ENCODE measurements at regions not wholly inside any gene's neighbourhood (a gene's known extent, or its start where the extent isn't known, plus 50 kb on each side); places are given as distances from the start of the nearest gene placed in this dataset.

DNA sequence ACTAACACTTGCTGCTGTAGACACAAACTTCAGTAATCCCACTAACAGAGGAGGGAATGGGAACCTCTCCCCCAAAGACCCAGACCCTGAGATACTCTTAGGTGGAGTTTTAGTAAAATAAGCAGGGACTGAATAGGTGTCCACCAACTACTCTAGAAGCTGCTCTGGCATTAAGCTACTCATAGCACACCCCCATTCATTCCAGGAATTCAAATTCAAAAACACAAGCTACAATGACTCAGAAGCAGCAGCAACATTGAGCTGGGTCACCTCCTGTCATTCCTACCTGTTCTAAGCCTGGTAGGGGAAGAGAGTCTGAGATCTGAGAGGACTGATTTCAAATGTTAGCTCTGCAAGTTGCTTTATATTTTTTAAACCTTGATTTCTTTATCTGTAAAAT is 135.4 kb upstream of the FRMPD4 start:
- Histone ChIP-seq H3K4me1 (ENCODE audit: insufficient read depth, low read length, poor library complexity, severe bottlenecking) (no peaks in the 10 kb centered on the region), H4K20me1 (ENCODE audit: insufficient read depth, low read length) (no peaks in the 10 kb centered on the region), H2AFZ (ENCODE audit: low read length) (no peak overlapping the region), H3K79me2 (ENCODE audit: insufficient read depth, low read depth, low read length) (no peaks in the 10 kb centered on the region), H3K9me3 (ENCODE audit: low read length) (no peaks in the 10 kb centered on the region), H3K4me3 (ENCODE audit: low read depth, low read length, poor library complexity, severe bottlenecking) (no peak overlapping the region), H3K4me2 (ENCODE audit: low read length) (no peak overlapping the region), H3K36me3 (ENCODE audit: insufficient read depth, low read length) (no peaks in the 10 kb centered on the region), H3K9me2 (ENCODE audit: insufficient read depth, low read length) (no peaks in the 10 kb centered on the region), H3K27ac (ENCODE audit: low read depth, low read length, poor library complexity, severe bottlenecking) (no peak overlapping the region)
- ChIA-PET CTCF (ENCODE audit: unreplicated experiment) (no interaction called here), POLR2A (interaction anchor here (1.8 kb wide), 1 partner anchor 10 kb away, joined by 4 read pairs; no protein-coding TSS in a partner anchor)
- no peak for DNase-seq (ENCODE audit: low spot score)
- no TSS peak for BruUV-seq (replicated peaks)
- no peak for TF ChIP-seq EZH2phosphoT487 (IDR thresholded peaks at IDR 0.05; ENCODE audit: borderline replicate concordance, low read depth, low read length)
- TF ChIP-seq, protein P1, sequence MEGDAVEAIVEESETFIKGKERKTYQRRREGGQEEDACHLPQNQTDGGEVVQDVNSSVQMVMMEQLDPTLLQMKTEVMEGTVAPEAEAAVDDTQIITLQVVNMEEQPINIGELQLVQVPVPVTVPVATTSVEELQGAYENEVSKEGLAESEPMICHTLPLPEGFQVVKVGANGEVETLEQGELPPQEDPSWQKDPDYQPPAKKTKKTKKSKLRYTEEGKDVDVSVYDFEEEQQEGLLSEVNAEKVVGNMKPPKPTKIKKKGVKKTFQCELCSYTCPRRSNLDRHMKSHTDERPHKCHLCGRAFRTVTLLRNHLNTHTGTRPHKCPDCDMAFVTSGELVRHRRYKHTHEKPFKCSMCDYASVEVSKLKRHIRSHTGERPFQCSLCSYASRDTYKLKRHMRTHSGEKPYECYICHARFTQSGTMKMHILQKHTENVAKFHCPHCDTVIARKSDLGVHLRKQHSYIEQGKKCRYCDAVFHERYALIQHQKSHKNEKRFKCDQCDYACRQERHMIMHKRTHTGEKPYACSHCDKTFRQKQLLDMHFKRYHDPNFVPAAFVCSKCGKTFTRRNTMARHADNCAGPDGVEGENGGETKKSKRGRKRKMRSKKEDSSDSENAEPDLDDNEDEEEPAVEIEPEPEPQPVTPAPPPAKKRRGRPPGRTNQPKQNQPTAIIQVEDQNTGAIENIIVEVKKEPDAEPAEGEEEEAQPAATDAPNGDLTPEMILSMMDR (conservative IDR thresholded peaks at IDR 0.05; ENCODE audit: low read length), result no peak
- intact Hi-C loops (cut with micrococcal nuclease; ENCODE audit: unreplicated experiment), result no loop called here

- ChIA-PET CTCF (ENCODE audit: unreplicated experiment) (no interaction called here), POLR2A (no interaction called here)
- no peaks in the 10 kb centered on the region for H3K36me3 ChIP-seq (ENCODE audit: insufficient read depth, low read length)
- intact Hi-C loops (cut with micrococcal nuclease; ENCODE audit: unreplicated experiment), result no loop called here
- H2AFZ ChIP-seq (ENCODE audit: low read length), result no peak overlapping the region
- no peak overlapping the region for H3K4me2 ChIP-seq (ENCODE audit: low read length)
- BruUV-seq (replicated peaks), result no TSS peak
- no peak overlapping the region for H3K4me3 ChIP-seq (ENCODE audit: low read depth, low read length, poor library complexity, severe bottlenecking)
- no peak overlapping the region for H3K27ac ChIP-seq (ENCODE audit: low read depth, low read length, poor library complexity, severe bottlenecking)
- H3K79me2 ChIP-seq (ENCODE audit: insufficient read depth, low read depth, low read length), result no peaks in the 10 kb centered on the region
- no peak for DNase-seq (ENCODE audit: low spot score)
- no peaks in the 10 kb centered on the region for H3K9me3 ChIP-seq (ENCODE audit: low read length)
- H3K9me2 ChIP-seq (ENCODE audit: insufficient read depth, low read length), result no peaks in the 10 kb centered on the region
- no peaks in the 10 kb centered on the region for H4K20me1 ChIP-seq (ENCODE audit: insufficient read depth, low read length)
- no peak for TF ChIP-seq EZH2phosphoT487 (IDR thresholded peaks at IDR 0.05; ENCODE audit: borderline replicate concordance, low read depth, low read length)
- TF ChIP-seq, protein P1 (conservative IDR thresholded peaks at IDR 0.05; ENCODE audit: low read length), result no peak
- H3K4me1 ChIP-seq (ENCODE audit: insufficient read depth, low read length, poor library complexity, severe bottlenecking), result no peaks in the 10 kb centered on the region
These were observed 130.4 kb upstream of the FRMPD4 start for GRCh38 chrX:12007881-12008280.

GRCh38 chrX:12010436-12010835 is 127.8 kb upstream of the FRMPD4 start:
- no peaks in the 10 kb centered on the region for H3K9me3 ChIP-seq (ENCODE audit: low read length)
- no peaks in the 10 kb centered on the region for H3K9me2 ChIP-seq (ENCODE audit: insufficient read depth, low read length)
- no peaks in the 10 kb centered on the region for H3K36me3 ChIP-seq (ENCODE audit: insufficient read depth, low read length)
- H2AFZ ChIP-seq (ENCODE audit: low read length), result no peak overlapping the region
- no peak overlapping the region for H3K4me2 ChIP-seq (ENCODE audit: low read length)
- BruUV-seq (replicated peaks), result no TSS peak
- H4K20me1 ChIP-seq (ENCODE audit: insufficient read depth, low read length), result no peaks in the 10 kb centered on the region
- ChIA-PET POLR2A (no interaction called here), CTCF (ENCODE audit: unreplicated experiment) (no interaction called here)
- DNase-seq (ENCODE audit: low spot score), result no peak
- intact Hi-C loops (cut with micrococcal nuclease; ENCODE audit: unreplicated experiment), result no loop called here
- H3K27ac ChIP-seq (ENCODE audit: low read depth, low read length, poor library complexity, severe bottlenecking), result no peak overlapping the region
- no peaks in the 10 kb centered on the region for H3K79me2 ChIP-seq (ENCODE audit: insufficient read depth, low read depth, low read length)
- H3K4me1 ChIP-seq (ENCODE audit: insufficient read depth, low read length, poor library complexity, severe bottlenecking), result no peaks in the 10 kb centered on the region
- TF ChIP-seq, protein P1 (conservative IDR thresholded peaks at IDR 0.05; ENCODE audit: low read length), result no peak
- TF ChIP-seq EZH2phosphoT487 (IDR thresholded peaks at IDR 0.05; ENCODE audit: borderline replicate concordance, low read depth, low read length), result no peak
- H3K4me3 ChIP-seq (ENCODE audit: low read depth, low read length, poor library complexity, severe bottlenecking), result no peak overlapping the region

Data from OCI-LY7 (cell line).